Uterus (tissue), 3 donors: ENCODE measurements at regions not wholly inside any gene's neighbourhood (a gene's known extent, or its start where the extent isn't known, plus 50 kb on each side); places are given as distances from the start of the nearest gene placed in this dataset.
"Not testable (repeated sequence)": the region's sequence is repeated elsewhere in the genome, so short reads cannot be mapped to it uniquely, and the experiment has no call there.

Experiments used
- DNase-seq, 2 donors: peaks; one replicate each; pipeline ENCODE4 v3.0.0-alpha.2; 2019 to 2020
- H3K27ac ChIP-seq, 2 donors: fragments of 200-600 bp; sonication (generic); 1 replicate in 1 of 2; 2 replicates in 1 of 2; pipeline ENCODE4 v1.5.1; 2016 to 2018
- H3K27me3 ChIP-seq, 2 donors: fragments of 200-600 bp; sonication (generic); one replicate each; pipeline ENCODE4 v1.5.1; 2018 to 2019; ENCODE audit warnings: control low read depth in 1 of 2
- H3K36me3 ChIP-seq, 2 donors: fragments of 200-600 bp; sonication (generic); one replicate each; pipeline ENCODE4 v1.5.1; 2019; ENCODE audit warnings: control low read depth in 1 of 2
- H3K4me1 ChIP-seq, 2 donors: fragments of 200-600 bp; sonication (generic); one replicate each; pipeline ENCODE4 v1.5.1; 2018 to 2019; ENCODE audit warnings: control low read depth in 1 of 2
- H3K4me3 ChIP-seq, 2 donors: fragments of 200-600 bp; sonication (generic); 1 replicate in 1 of 2; 2 replicates in 1 of 2; pipeline ENCODE4 v1.5.1; 2018 to 2019; ENCODE audit warnings: mild to moderate bottlenecking in 1 of 2
- H3K9me3 ChIP-seq, 2 donors: fragments of 200-600 bp; sonication (generic); one replicate each; pipeline ENCODE4 v1.5.1; 2019; ENCODE audit warnings: control low read depth in 1 of 2
- POLR2A ChIP-seq, 2 donors: fragments of 450-650 bp; IDR thresholded peaks; one replicate each; pipeline ENCODE4 v1.6.1; 2016; ENCODE audit warnings: antibody characterized with exemption in 2 of 2, mild to moderate bottlenecking in 1 of 2, moderate library complexity in 1 of 2
- intact Hi-C: fragments of 100-400 bp; cut with DNase I; formaldehyde crosslinking; loops from one replicate; pipeline ENCODE4 v1.15.1; 2023; ENCODE audit warnings: low total_unique reads
- TF ChIP-seq, protein P1 (sequence below), 4 experiments: fragments of 200-600 bp in 2 of 4; fragments of 450-650 bp in 2 of 4; sonication (generic) in 2 of 4; IDR thresholded peaks; one replicate each; pipeline ENCODE4 v1.5.1; 2016 to 2019; ENCODE audit warnings: antibody characterized with exemption in 4 of 4, mild to moderate bottlenecking in 2 of 4, moderate library complexity in 1 of 4
- donor health status: DM: yes; HTN: yes; CAD: no.

GRCh38 chr1:34366875-34367624 is 190.3 kb downstream of the C1orf94 start:
- DNase-seq, result no peak
- Histone ChIP-seq H3K27ac (no peak overlapping the region), H3K9me3 (no peaks in the 10 kb centered on the region), H3K4me3 (no peak overlapping the region), H3K4me1 (no peaks in the 10 kb centered on the region), H3K27me3 (no peaks in the 10 kb centered on the region), H3K36me3 (no peaks in the 10 kb centered on the region)
- intact Hi-C loops, result no loop called here
- TF ChIP-seq, protein P1, sequence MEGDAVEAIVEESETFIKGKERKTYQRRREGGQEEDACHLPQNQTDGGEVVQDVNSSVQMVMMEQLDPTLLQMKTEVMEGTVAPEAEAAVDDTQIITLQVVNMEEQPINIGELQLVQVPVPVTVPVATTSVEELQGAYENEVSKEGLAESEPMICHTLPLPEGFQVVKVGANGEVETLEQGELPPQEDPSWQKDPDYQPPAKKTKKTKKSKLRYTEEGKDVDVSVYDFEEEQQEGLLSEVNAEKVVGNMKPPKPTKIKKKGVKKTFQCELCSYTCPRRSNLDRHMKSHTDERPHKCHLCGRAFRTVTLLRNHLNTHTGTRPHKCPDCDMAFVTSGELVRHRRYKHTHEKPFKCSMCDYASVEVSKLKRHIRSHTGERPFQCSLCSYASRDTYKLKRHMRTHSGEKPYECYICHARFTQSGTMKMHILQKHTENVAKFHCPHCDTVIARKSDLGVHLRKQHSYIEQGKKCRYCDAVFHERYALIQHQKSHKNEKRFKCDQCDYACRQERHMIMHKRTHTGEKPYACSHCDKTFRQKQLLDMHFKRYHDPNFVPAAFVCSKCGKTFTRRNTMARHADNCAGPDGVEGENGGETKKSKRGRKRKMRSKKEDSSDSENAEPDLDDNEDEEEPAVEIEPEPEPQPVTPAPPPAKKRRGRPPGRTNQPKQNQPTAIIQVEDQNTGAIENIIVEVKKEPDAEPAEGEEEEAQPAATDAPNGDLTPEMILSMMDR (IDR thresholded peaks at IDR 0.05), result no peak
- TF ChIP-seq POLR2A (IDR thresholded peaks at IDR 0.05), result no peak

GRCh38 chr1:34367954-34368353 is 191.2 kb downstream of the C1orf94 start:
- Histone ChIP-seq H3K4me1 (no peaks in the 10 kb centered on the region), H3K9me3 (no peaks in the 10 kb centered on the region), H3K4me3 (no peak overlapping the region), H3K27me3 (no peaks in the 10 kb centered on the region), H3K27ac (no peak overlapping the region), H3K36me3 (no peaks in the 10 kb centered on the region)
- no peak for DNase-seq
- no peak for TF ChIP-seq POLR2A (IDR thresholded peaks at IDR 0.05)
- TF ChIP-seq, protein P1 (IDR thresholded peaks at IDR 0.05), result no peak
- intact Hi-C loops, result no loop called here

GRCh38 chr1:34369701-34370455 is 193.2 kb downstream of the C1orf94 start:
- no peaks in the 10 kb centered on the region for H3K36me3 ChIP-seq
- no peaks in the 10 kb centered on the region for H3K27me3 ChIP-seq
- H3K27ac ChIP-seq, result no peak overlapping the region
- H3K4me3 ChIP-seq, result no peak overlapping the region
- TF ChIP-seq, protein P1 (IDR thresholded peaks at IDR 0.05), result no peak
- no peak for TF ChIP-seq POLR2A (IDR thresholded peaks at IDR 0.05)
- intact Hi-C loops, result no loop called here
- DNase-seq, result no peak
- no peaks in the 10 kb centered on the region for H3K9me3 ChIP-seq
- H3K4me1 ChIP-seq, result no peaks in the 10 kb centered on the region

DNA sequence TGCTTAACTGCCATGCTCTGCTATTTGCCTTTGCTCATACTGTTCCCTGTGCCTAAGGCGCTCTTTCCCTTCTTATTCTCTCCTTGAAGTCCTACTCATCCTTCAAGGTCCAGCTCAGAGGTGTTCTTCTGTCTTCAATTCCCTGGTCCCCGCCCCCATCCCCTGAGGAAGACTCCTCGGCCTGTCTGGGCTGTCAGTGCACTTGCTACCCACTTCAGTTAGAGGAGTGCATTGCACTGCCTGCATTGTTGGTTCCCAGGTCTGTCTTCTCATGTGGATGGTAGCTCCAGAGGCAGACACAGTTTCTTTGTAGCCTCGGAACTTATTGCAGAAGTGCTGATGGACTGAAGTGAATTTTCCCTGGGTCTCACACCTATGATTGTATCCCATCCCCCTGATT is 194.0 kb downstream of the C1orf94 start:
- H3K27me3 ChIP-seq, result no peaks in the 10 kb centered on the region
- H3K27ac ChIP-seq, result no peak overlapping the region
- no peak for DNase-seq
- H3K9me3 ChIP-seq, result no peaks in the 10 kb centered on the region
- intact Hi-C loops, result no loop called here
- no peaks in the 10 kb centered on the region for H3K4me1 ChIP-seq
- no peaks in the 10 kb centered on the region for H3K36me3 ChIP-seq
- TF ChIP-seq POLR2A (IDR thresholded peaks at IDR 0.05), result no peak
- TF ChIP-seq, protein P1 (IDR thresholded peaks at IDR 0.05), result no peak
- no peak overlapping the region for H3K4me3 ChIP-seq

- H3K4me1 ChIP-seq, H3K4me3 ChIP-seq, H3K9me3 ChIP-seq, DNase-seq, intact Hi-C loops, H3K27me3 ChIP-seq, H3K36me3 ChIP-seq, H3K27ac ChIP-seq: not testable (repeated sequence)
Measured at GRCh38 chr1:34371179-34371578, 194.5 kb downstream of the C1orf94 start.
